ENCODE measurements at regions not wholly inside any gene's neighbourhood (a gene's known extent, or its start where the extent isn't known, plus 50 kb on each side); places are given as distances from the start of the nearest gene placed in this dataset.
A peak's percentile ranks its signal among the peaks of the same experiment; 100 is the strongest.
"Not testable (repeated sequence)": the region's sequence is repeated elsewhere in the genome, so short reads cannot be mapped to it uniquely, and the experiment has no call there.

DNA sequence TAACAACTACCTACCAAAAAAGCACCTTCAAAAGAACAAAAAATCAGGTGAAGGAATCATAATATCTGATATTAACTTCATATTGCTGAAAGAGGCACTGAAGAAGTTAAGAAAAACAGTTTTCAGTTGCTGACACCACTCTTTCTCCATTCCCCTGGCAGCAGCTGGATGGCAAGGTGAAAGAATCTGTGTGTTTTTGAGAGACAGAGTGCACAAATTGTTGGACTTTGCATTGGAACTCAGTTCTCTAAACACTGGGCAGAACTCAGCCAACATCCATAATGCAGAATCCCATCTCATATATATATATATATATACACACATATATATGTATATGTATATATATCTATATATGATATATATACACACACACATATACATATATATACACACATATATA, 408.3 kb upstream of the MAGEC2 start:
- H3K9me3 ChIP-seq, result no peaks in the 10 kb centered on the region
- in situ Hi-C loops (cut with MboI; ENCODE audit: low sequenced_read_pairs in 4 of 4) (no loop called here), intact Hi-C loops (cut with DNase I; ENCODE audit: low total_unique reads) (no loop called here)
- TF ChIP-seq POLR2A (IDR thresholded peaks at IDR 0.05), result no peak
- TF ChIP-seq, protein P1, sequence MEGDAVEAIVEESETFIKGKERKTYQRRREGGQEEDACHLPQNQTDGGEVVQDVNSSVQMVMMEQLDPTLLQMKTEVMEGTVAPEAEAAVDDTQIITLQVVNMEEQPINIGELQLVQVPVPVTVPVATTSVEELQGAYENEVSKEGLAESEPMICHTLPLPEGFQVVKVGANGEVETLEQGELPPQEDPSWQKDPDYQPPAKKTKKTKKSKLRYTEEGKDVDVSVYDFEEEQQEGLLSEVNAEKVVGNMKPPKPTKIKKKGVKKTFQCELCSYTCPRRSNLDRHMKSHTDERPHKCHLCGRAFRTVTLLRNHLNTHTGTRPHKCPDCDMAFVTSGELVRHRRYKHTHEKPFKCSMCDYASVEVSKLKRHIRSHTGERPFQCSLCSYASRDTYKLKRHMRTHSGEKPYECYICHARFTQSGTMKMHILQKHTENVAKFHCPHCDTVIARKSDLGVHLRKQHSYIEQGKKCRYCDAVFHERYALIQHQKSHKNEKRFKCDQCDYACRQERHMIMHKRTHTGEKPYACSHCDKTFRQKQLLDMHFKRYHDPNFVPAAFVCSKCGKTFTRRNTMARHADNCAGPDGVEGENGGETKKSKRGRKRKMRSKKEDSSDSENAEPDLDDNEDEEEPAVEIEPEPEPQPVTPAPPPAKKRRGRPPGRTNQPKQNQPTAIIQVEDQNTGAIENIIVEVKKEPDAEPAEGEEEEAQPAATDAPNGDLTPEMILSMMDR (IDR thresholded peaks at IDR 0.05 in 4 of 5, conservative IDR thresholded peaks at IDR 0.05 in 1 of 5), result no peak
- no peak overlapping the region for H3K27ac ChIP-seq
- no peaks in the 10 kb centered on the region for H3K27me3 ChIP-seq
- no peak for DNase-seq
- no peak for ATAC-seq
- H3K4me1 ChIP-seq, result no peaks in the 10 kb centered on the region
- H3K4me3 ChIP-seq, result no peak overlapping the region
- H3K36me3 ChIP-seq, result no peaks in the 10 kb centered on the region

DNA sequence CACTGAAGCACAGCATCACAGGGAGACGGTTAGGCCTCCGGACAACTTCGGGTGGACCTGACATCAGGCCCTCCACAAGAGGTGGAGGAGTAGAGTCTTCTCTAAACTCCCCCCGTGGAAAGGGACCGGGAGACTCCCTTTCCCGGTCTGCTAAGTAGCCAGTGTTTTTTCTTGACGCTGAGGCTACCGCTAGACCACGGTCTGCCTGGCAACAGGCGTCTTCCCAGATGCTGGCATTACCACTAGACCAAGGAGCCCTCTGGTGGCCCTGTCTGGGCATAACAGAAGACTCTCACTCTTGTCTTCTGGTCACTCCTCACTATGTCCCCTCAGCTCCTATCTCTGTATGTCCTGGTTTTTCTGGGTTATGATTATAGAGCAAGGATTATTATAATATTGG, 401.5 kb upstream of the MAGEC2 start:
- ATAC-seq; DNase-seq; H3K27me3 ChIP-seq; H3K36me3 ChIP-seq; intact Hi-C loops (cut with DNase I; ENCODE audit: low total_unique reads); in situ Hi-C loops (cut with MboI; ENCODE audit: low sequenced_read_pairs in 4 of 4); H3K9me3 ChIP-seq; H3K4me1 ChIP-seq; H3K27ac ChIP-seq; H3K4me3 ChIP-seq: not testable (repeated sequence)
- TF ChIP-seq, protein P1 (IDR thresholded peaks at IDR 0.05 in 4 of 5, conservative IDR thresholded peaks at IDR 0.05 in 1 of 5), result peak in 1 of 5 experiments; percentile 10

GRCh38 chrX:142601792-142602191, 396.7 kb upstream of the MAGEC2 start:
- intact Hi-C loops (cut with DNase I; ENCODE audit: low total_unique reads) (no loop called here), in situ Hi-C loops (cut with MboI; ENCODE audit: low sequenced_read_pairs in 4 of 4) (no loop called here)
- no peak for ATAC-seq

GRCh38 chrX:142593361-142593862, 388.3 kb upstream of the MAGEC2 start:
- no peak overlapping the region for H3K4me3 ChIP-seq
- ATAC-seq, result no peak
- H3K27me3 ChIP-seq, result no peaks in the 10 kb centered on the region
- TF ChIP-seq, protein P1 (IDR thresholded peaks at IDR 0.05 in 4 of 5, conservative IDR thresholded peaks at IDR 0.05 in 1 of 5), result no peak
- in situ Hi-C loops (cut with MboI; ENCODE audit: low sequenced_read_pairs in 4 of 4) (no loop called here), intact Hi-C loops (cut with DNase I; ENCODE audit: low total_unique reads) (no loop called here)
- no peaks in the 10 kb centered on the region for H3K9me3 ChIP-seq
- no peak for DNase-seq
- no peak overlapping the region for H3K27ac ChIP-seq
- H3K4me1 ChIP-seq, result no peaks in the 10 kb centered on the region
- no peaks in the 10 kb centered on the region for H3K36me3 ChIP-seq

More at GRCh38 chrX:142601792-142602191, 396.7 kb upstream of the MAGEC2 start:
- no peak for DNase-seq
- H3K27ac ChIP-seq, result no peak overlapping the region
- H3K9me3 ChIP-seq, result no peaks in the 10 kb centered on the region
- no peaks in the 10 kb centered on the region for H3K27me3 ChIP-seq
- no peaks in the 10 kb centered on the region for H3K36me3 ChIP-seq
- H3K4me1 ChIP-seq, result no peaks in the 10 kb centered on the region
- no peak for TF ChIP-seq POLR2A (IDR thresholded peaks at IDR 0.05)
- TF ChIP-seq, protein P1 (IDR thresholded peaks at IDR 0.05 in 4 of 5, conservative IDR thresholded peaks at IDR 0.05 in 1 of 5), result no peak
- no peak overlapping the region for H3K4me3 ChIP-seq

DNA sequence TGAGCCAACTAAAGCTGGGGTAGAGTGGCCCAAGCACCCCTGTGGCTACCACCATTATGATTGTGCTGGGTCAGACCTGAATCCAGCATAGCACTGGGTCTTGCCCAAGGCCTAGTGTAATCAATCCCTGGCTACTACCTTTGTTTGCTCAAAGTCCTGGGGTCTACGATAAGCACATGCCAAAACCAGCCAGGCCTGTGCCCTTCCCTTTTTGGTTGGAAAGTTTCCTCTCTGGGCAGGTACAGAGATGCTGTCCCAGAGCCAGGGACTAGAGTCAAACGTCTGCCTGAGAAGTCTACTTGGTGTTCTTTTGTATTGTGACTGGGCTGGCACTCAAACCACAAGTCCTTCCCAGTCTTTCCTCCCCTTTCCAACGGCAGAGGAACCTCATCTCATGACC, 371.5 kb upstream of the MAGEC2 start:
- intact Hi-C loops (cut with DNase I; ENCODE audit: low total_unique reads) (no loop called here), in situ Hi-C loops (cut with MboI; ENCODE audit: low sequenced_read_pairs in 4 of 4) (no loop called here)
- H3K4me1 ChIP-seq, result no peaks in the 10 kb centered on the region
- no peaks in the 10 kb centered on the region for H3K9me3 ChIP-seq
- ATAC-seq (no peak), DNase-seq (no peak)
- H3K27ac ChIP-seq, result no peak overlapping the region
- H3K36me3 ChIP-seq, result no peaks in the 10 kb centered on the region
- H3K4me3 ChIP-seq, result no peak overlapping the region
- no peaks in the 10 kb centered on the region for H3K27me3 ChIP-seq
- TF ChIP-seq POLR2A (IDR thresholded peaks at IDR 0.05), result no peak
- TF ChIP-seq, protein P1 (IDR thresholded peaks at IDR 0.05 in 4 of 5, conservative IDR thresholded peaks at IDR 0.05 in 1 of 5), result no peak

All from gastrocnemius medialis (tissue), 4 donors.